ENCODE measurements at regions not wholly inside any gene's neighbourhood (a gene's known extent, or its start where the extent isn't known, plus 50 kb on each side); places are given as distances from the start of the nearest gene placed in this dataset.

DNA sequence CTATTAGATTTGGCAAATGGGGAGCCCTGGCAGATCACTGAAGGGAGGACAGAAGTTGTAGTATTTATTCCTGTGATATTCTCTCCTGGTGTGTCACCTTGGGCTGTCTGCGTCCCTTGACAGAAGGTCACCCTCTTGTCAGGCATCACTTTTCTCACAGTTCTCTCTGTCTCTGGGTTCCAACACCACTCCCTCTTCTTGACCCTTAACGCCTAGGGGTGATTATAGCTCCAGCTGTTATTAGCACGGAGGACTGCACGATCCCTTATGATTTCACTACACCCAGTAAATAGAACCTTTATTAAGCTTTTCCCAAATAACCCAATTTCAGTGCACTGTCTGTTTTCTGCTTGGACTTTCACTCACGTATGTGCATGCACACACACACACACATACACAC, 166.3 kb upstream of the TNP1 start:
- no peak for TF ChIP-seq EZH2 (IDR thresholded peaks at IDR 0.05; ENCODE audit: low read length)
- TF ChIP-seq, protein P1, sequence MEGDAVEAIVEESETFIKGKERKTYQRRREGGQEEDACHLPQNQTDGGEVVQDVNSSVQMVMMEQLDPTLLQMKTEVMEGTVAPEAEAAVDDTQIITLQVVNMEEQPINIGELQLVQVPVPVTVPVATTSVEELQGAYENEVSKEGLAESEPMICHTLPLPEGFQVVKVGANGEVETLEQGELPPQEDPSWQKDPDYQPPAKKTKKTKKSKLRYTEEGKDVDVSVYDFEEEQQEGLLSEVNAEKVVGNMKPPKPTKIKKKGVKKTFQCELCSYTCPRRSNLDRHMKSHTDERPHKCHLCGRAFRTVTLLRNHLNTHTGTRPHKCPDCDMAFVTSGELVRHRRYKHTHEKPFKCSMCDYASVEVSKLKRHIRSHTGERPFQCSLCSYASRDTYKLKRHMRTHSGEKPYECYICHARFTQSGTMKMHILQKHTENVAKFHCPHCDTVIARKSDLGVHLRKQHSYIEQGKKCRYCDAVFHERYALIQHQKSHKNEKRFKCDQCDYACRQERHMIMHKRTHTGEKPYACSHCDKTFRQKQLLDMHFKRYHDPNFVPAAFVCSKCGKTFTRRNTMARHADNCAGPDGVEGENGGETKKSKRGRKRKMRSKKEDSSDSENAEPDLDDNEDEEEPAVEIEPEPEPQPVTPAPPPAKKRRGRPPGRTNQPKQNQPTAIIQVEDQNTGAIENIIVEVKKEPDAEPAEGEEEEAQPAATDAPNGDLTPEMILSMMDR (optimal IDR thresholded peaks at IDR 0.05 in 1 of 3, IDR thresholded peaks at IDR 0.05 in 1 of 3, conservative IDR thresholded peaks at IDR 0.05 in 1 of 3; ENCODE audit: extremely low read depth in 1 of 3, insufficient read depth in 2 of 3, low read length in 3 of 3): no peak
- Histone ChIP-seq H3K27ac (ENCODE audit: control insufficient read depth, insufficient read depth, low read length) (no peak overlapping the region), H3K9me3 (ENCODE audit: control insufficient read depth, low read depth, low read length) (no peaks in the 10 kb centered on the region), H3K4me1 (ENCODE audit: control insufficient read depth, extremely low read depth, insufficient read depth, low read length) (no peaks in the 10 kb centered on the region), H2AFZ (ENCODE audit: control insufficient read depth, low read length) (no peak overlapping the region), H3K9ac (ENCODE audit: control insufficient read depth, extremely low read depth, insufficient read depth, low read length) (no peak overlapping the region), H3K4me2 (ENCODE audit: control insufficient read depth, extremely low read depth, insufficient read depth, low read depth, low read length) (no peak overlapping the region), H3K9me1 (ENCODE audit: control insufficient read depth, extremely low read depth, insufficient read depth, low read length) (no peaks in the 10 kb centered on the region), H3K36me3 (ENCODE audit: control insufficient read depth in 2 of 2, extremely low read depth in 1 of 2, insufficient read depth in 2 of 2, low read length in 2 of 2) (no peaks in the 10 kb centered on the region), H3K27me3 (ENCODE audit: control insufficient read depth, extremely low read depth, insufficient read depth, low read length) (no peaks in the 10 kb centered on the region), H4K20me1 (ENCODE audit: control insufficient read depth, extremely low read depth, insufficient read depth, low read length) (no peaks in the 10 kb centered on the region), H3K79me2 (ENCODE audit: control insufficient read depth, insufficient read depth, low read length) (no peaks in the 10 kb centered on the region), H3K4me3 (ENCODE audit: control insufficient read depth in 2 of 3, extremely low read depth in 1 of 3, insufficient read depth in 2 of 3, low read depth in 1 of 3, low read length in 3 of 3) (no peak overlapping the region)
- FAIRE-seq: no peak
- dilution Hi-C loops (cut with MboI; ENCODE audit: extremely low pct_ligation_motif_present, low sequenced_read_pairs): no loop called here
- no peak for DNase-seq (ENCODE audit: low read depth, low spot score)

DNA sequence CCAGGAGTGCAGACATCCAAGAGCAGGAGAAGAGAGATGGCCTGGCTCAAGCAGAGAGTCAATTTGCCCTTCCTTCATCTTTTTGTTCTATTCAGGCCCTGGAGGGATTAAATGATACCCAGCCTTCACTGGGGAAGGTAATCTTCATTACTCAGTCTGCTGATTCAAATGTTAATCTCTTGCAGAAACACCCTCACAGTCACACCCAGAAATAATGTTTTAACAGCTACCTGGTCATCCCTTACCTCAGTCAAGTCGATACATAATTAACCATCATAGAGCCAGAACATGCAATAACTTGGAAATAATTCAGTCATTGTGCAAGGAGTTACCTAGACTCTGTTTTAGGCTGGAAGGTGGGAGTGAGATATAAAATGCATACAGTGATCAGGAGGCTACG, 163.7 kb upstream of the TNP1 start:
- no peak overlapping the region for H2AFZ ChIP-seq (ENCODE audit: control insufficient read depth, low read length)
- TF ChIP-seq, protein P1 (optimal IDR thresholded peaks at IDR 0.05 in 1 of 3, IDR thresholded peaks at IDR 0.05 in 1 of 3, conservative IDR thresholded peaks at IDR 0.05 in 1 of 3; ENCODE audit: extremely low read depth in 1 of 3, insufficient read depth in 2 of 3, low read length in 3 of 3): no peak
- no peak for TF ChIP-seq EZH2 (IDR thresholded peaks at IDR 0.05; ENCODE audit: low read length)
- no peaks in the 10 kb centered on the region for H4K20me1 ChIP-seq (ENCODE audit: control insufficient read depth, extremely low read depth, insufficient read depth, low read length)
- H3K9me3 ChIP-seq (ENCODE audit: control insufficient read depth, low read depth, low read length): no peaks in the 10 kb centered on the region
- no peaks in the 10 kb centered on the region for H3K9me1 ChIP-seq (ENCODE audit: control insufficient read depth, extremely low read depth, insufficient read depth, low read length)
- H3K27me3 ChIP-seq (ENCODE audit: control insufficient read depth, extremely low read depth, insufficient read depth, low read length): no peaks in the 10 kb centered on the region
- H3K79me2 ChIP-seq (ENCODE audit: control insufficient read depth, insufficient read depth, low read length): no peaks in the 10 kb centered on the region
- H3K4me2 ChIP-seq (ENCODE audit: control insufficient read depth, extremely low read depth, insufficient read depth, low read depth, low read length): no peak overlapping the region
- no peaks in the 10 kb centered on the region for H3K36me3 ChIP-seq (ENCODE audit: control insufficient read depth in 2 of 2, extremely low read depth in 1 of 2, insufficient read depth in 2 of 2, low read length in 2 of 2)
- no peak overlapping the region for H3K9ac ChIP-seq (ENCODE audit: control insufficient read depth, extremely low read depth, insufficient read depth, low read length)
- H3K27ac ChIP-seq (ENCODE audit: control insufficient read depth, insufficient read depth, low read length): no peak overlapping the region
- FAIRE-seq: peak; percentile 63
- H3K4me1 ChIP-seq (ENCODE audit: control insufficient read depth, extremely low read depth, insufficient read depth, low read length): no peaks in the 10 kb centered on the region
- no peak overlapping the region for H3K4me3 ChIP-seq (ENCODE audit: control insufficient read depth in 2 of 3, extremely low read depth in 1 of 3, insufficient read depth in 2 of 3, low read depth in 1 of 3, low read length in 3 of 3)
- no peak for DNase-seq (ENCODE audit: low read depth, low spot score)
- dilution Hi-C loops (cut with MboI; ENCODE audit: extremely low pct_ligation_motif_present, low sequenced_read_pairs): no loop called here

Data from keratinocyte (primary cell).